Endothelial cell of umbilical vein (primary cell): ENCODE measurements at regions not wholly inside any gene's neighbourhood (a gene's known extent, or its start where the extent isn't known, plus 50 kb on each side); places are given as distances from the start of the nearest gene placed in this dataset.

Experiments used
- BruUV-seq: library from RNA; stranded (reverse); fragments of 400-500 nt; replicated peaks from 2 replicates; lab custom pipeline; 2021; lab: Mats Ljungman, UMichigan
- CTCF ChIA-PET: fragments of 300-600, 350-600 bp; sonication (Branson Sonifier 250); formaldehyde crosslinking; loops from one replicate; lab custom pipeline; 2021; ENCODE audit warnings: antibody characterized with exemption, inconsistent platforms; lab: Charles Lee
- POLR2A ChIA-PET: fragments of 300-600, 350-600 bp; sonication (Branson Sonifier 250); formaldehyde crosslinking; loops from one replicate; lab custom pipeline; 2021; ENCODE audit warnings: antibody characterized with exemption, inconsistent platforms; lab: Charles Lee
- DNase-seq: peaks from one replicate; pipeline ENCODE4 v3.0.0-alpha.2; 2011; ENCODE audit warnings: low read depth, low spot score
- FAIRE-seq: peaks from 2 replicates; lab custom pipeline; 2011; peaks lifted over from hg19 to GRCh38; lab: Jason Lieb, UNC
- H2AFZ ChIP-seq: 2 replicates; pipeline ENCODE4 v1.6.0; 2012; ENCODE audit warnings: low read depth, low read length, control low read depth, inconsistent platforms
- H3K27ac ChIP-seq: 2 replicates; pipeline ENCODE4 v1.5.1; 2011; ENCODE audit warnings: low read depth, mild to moderate bottlenecking, control low read depth, low read length, moderate library complexity; ENCODE audit not compliant: insufficient read depth
- H3K27me3 ChIP-seq, 2 experiments: 2 replicates each; pipeline versions ENCODE4 v1.6.0 to v1.6.1; 2011; ENCODE audit warnings: low read length in 2 of 2, mixed read lengths in 1 of 2; ENCODE audit not compliant: control insufficient read depth in 2 of 2, insufficient read depth in 2 of 2
- H3K36me3 ChIP-seq, 2 experiments: 2 replicates in 1 of 2; 3 replicates in 1 of 2; pipeline ENCODE4 v1.5.1; 2011; ENCODE audit warnings: low read length in 2 of 2, mild to moderate bottlenecking in 1 of 2, moderate library complexity in 1 of 2; ENCODE audit not compliant: control insufficient read depth in 2 of 2, insufficient read depth in 2 of 2; ENCODE audit errors: extremely low read depth in 1 of 2
- H3K4me1 ChIP-seq: 3 replicates; pipeline ENCODE4 v1.5.1; 2011; ENCODE audit warnings: mild to moderate bottlenecking, low read length; ENCODE audit not compliant: control insufficient read depth, insufficient read depth; ENCODE audit errors: extremely low read depth
- H3K4me2 ChIP-seq: 2 replicates; pipeline ENCODE4 v1.6.1; 2011; ENCODE audit warnings: low read length, control low read depth, mixed read lengths; ENCODE audit not compliant: insufficient read depth
- H3K4me3 ChIP-seq, 3 experiments: fragments of 200-600 bp in 1 of 3; sonication (generic), shearing (Covaris generic) in 1 of 3; replicated peaks in 1 of 3; 2 replicates each; pipeline ENCODE4 v1.5.1; 2011 to 2016; ENCODE audit warnings: control low read depth in 3 of 3, low read length in 3 of 3, mild to moderate bottlenecking in 2 of 3, inconsistent platforms in 1 of 3, low read depth in 1 of 3, moderate library complexity in 1 of 3; ENCODE audit not compliant: insufficient read depth in 1 of 3
- H3K79me2 ChIP-seq: 2 replicates; pipeline ENCODE4 v1.6.0; 2012; ENCODE audit warnings: low read length, inconsistent platforms; ENCODE audit not compliant: control insufficient read depth, insufficient read depth
- H3K9ac ChIP-seq: replicated peaks from 2 replicates; pipeline ENCODE3; 2011; ENCODE audit warnings: low read length, control low read depth; ENCODE audit not compliant: insufficient read depth; ENCODE audit errors: extremely low read depth
- H3K9me1 ChIP-seq: replicated peaks from 3 replicates; pipeline ENCODE4 v1.6.0; 2011; ENCODE audit warnings: mild to moderate bottlenecking, low read length; ENCODE audit not compliant: control insufficient read depth, insufficient read depth; ENCODE audit errors: extremely low read depth
- H3K9me3 ChIP-seq: replicated peaks from 2 replicates; pipeline ENCODE4 v1.5.1; 2012; ENCODE audit warnings: low read length, inconsistent platforms; ENCODE audit not compliant: control insufficient read depth, insufficient read depth
- H4K20me1 ChIP-seq: replicated peaks from 2 replicates; pipeline ENCODE3; 2011; ENCODE audit warnings: mild to moderate bottlenecking, low read length; ENCODE audit not compliant: control insufficient read depth, insufficient read depth; ENCODE audit errors: extremely low read depth
- CTCF ChIP-seq, 2 donors: IDR thresholded peaks; 1 replicate in 1 of 2; 2 replicates in 1 of 2; pipeline ENCODE4 v1.5.1; 2011; ENCODE audit warnings: low read length in 2 of 2, mild to moderate bottlenecking in 2 of 2, moderate library complexity in 2 of 2, control low read depth in 1 of 2, inconsistent platforms in 1 of 2, low read depth in 1 of 2; ENCODE audit not compliant: insufficient read depth in 1 of 2; ENCODE audit errors: extremely low read depth in 1 of 2
- EZH2 ChIP-seq: IDR thresholded peaks from 2 replicates; pipeline ENCODE4 v1.6.1; 2012; ENCODE audit warnings: borderline replicate concordance, low read depth, mild to moderate bottlenecking, moderate library complexity, low read length, inconsistent platforms; ENCODE audit not compliant: severe bottlenecking
- FOS ChIP-seq: IDR thresholded peaks from 2 replicates; pipeline ENCODE4 v1.6.1; 2011; ENCODE audit warnings: mild to moderate bottlenecking, low read length, moderate library complexity, borderline replicate concordance; ENCODE audit not compliant: insufficient read depth
- GATA2 ChIP-seq: IDR thresholded peaks from 2 replicates; pipeline ENCODE4 v1.7.0; 2011; ENCODE audit warnings: low read depth, mild to moderate bottlenecking, moderate library complexity, mixed read lengths, low read length; ENCODE audit not compliant: insufficient read length, insufficient read depth
- JUN ChIP-seq: IDR thresholded peaks from 2 replicates; pipeline ENCODE4 v1.6.1; 2011; ENCODE audit warnings: borderline replicate concordance, low read depth; ENCODE audit not compliant: insufficient read length, insufficient read depth
- MAX ChIP-seq: IDR thresholded peaks from 2 replicates; pipeline ENCODE4 v1.6.1; 2011; ENCODE audit not compliant: insufficient read depth, insufficient read length
- MYC ChIP-seq: IDR thresholded peaks from one replicate; pipeline ENCODE4 v1.6.1; 2011; ENCODE audit warnings: mild to moderate bottlenecking, low read depth, low read length
- POLR2A ChIP-seq: IDR thresholded peaks from 2 replicates; pipeline ENCODE4 v1.6.1; 2012; ENCODE audit warnings: low read depth, mild to moderate bottlenecking, control low read depth, low read length
- POLR2AphosphoS5 ChIP-seq: IDR thresholded peaks from 2 replicates; pipeline ENCODE4 v1.6.1; 2012; ENCODE audit warnings: low read depth, mild to moderate bottlenecking, control low read depth, low read length, moderate library complexity; ENCODE audit not compliant: insufficient read depth
- dilution Hi-C: fragments of 300-500 bp; cut with MboI; formaldehyde crosslinking; loops from one replicate; pipeline ENCODE4 v1.15.0; 2019; ENCODE audit warnings: low sequenced_read_pairs; ENCODE audit not compliant: extremely low pct_ligation_motif_present
- intact Hi-C: fragments of 100-400 bp; cut with micrococcal nuclease; formaldehyde crosslinking; loops from one replicate; pipeline ENCODE4 v1.10.0; 2022

GRCh38 chr16:63473725-63474124 lies 1437.5 kb upstream of the CDH8 start:
- no peak overlapping the region for H3K27ac ChIP-seq
- no peaks in the 10 kb centered on the region for H3K36me3 ChIP-seq
- no peaks in the 10 kb centered on the region for H3K4me1 ChIP-seq
- BruUV-seq = no TSS peak
- H2AFZ ChIP-seq = no peak overlapping the region
- TF ChIP-seq GATA2 (no peak), FOS (no peak), EZH2 (no peak), MAX (no peak)
- no peaks in the 10 kb centered on the region for H3K9me3 ChIP-seq
- no peak overlapping the region for H3K4me3 ChIP-seq
- intact Hi-C loops = no loop called here
- H3K9ac ChIP-seq = no peak overlapping the region
- POLR2A ChIA-PET = no interaction called here
- no peak overlapping the region for H3K4me2 ChIP-seq
- CTCF ChIA-PET = interaction anchor here (1.6 kb wide), 1 partner anchor 12 kb away, joined by 7 read pairs; no protein-coding TSS in a partner anchor
- H4K20me1 ChIP-seq = no peaks in the 10 kb centered on the region
- H3K79me2 ChIP-seq = no peaks in the 10 kb centered on the region
- DNase-seq (no peak), FAIRE-seq (no peak)
- H3K27me3 ChIP-seq = no peaks in the 10 kb centered on the region
- no peaks in the 10 kb centered on the region for H3K9me1 ChIP-seq
- dilution Hi-C loops = no loop called here

- DNase-seq = peak; percentile 82
- peak; percentile 96 for FAIRE-seq
- ChIA-PET CTCF (no interaction called here), POLR2A (interaction anchor here (0.6 kb wide), 1 partner anchor 964 kb away, joined by 3 read pairs; no protein-coding TSS in a partner anchor)
- Histone ChIP-seq H3K9me1 (no peaks in the 10 kb centered on the region), H4K20me1 (no peaks in the 10 kb centered on the region), H3K4me2 (peak overlapping the region; percentile 58), H3K79me2 (no peaks in the 10 kb centered on the region), H3K27me3 (no peaks in the 10 kb centered on the region), H3K36me3 (no peaks in the 10 kb centered on the region), H3K27ac (peak overlapping the region; percentile 30), H3K9me3 (no peaks in the 10 kb centered on the region), H3K9ac (peak overlapping the region; percentile 45), H2AFZ (no peak overlapping the region), H3K4me1 (peaks cover 22% of the 10 kb centered on the region), H3K4me3 (no peak overlapping the region)
- BruUV-seq = no TSS peak
- dilution Hi-C loops (no loop called here), intact Hi-C loops (no loop called here)
- TF ChIP-seq FOS (peak; percentile 96), JUN (peak; percentile 92), EZH2 (no peak), MYC (no peak), POLR2A (peak; percentile 38), CTCF (IDR thresholded peaks at IDR 0.05; ENCODE audit: extremely low read depth in 1 of 2, insufficient read depth in 1 of 2, low read depth in 1 of 2, low read length in 2 of 2) (no peak), GATA2 (peak; percentile 94), MAX (no peak), POLR2AphosphoS5 (peak; percentile 71)
Observed at GRCh38 chr16:63467513-63467912, 1431.3 kb upstream of the CDH8 start.
